HT1080 (cell line): ENCODE measurements at regions not wholly inside any gene's neighbourhood (a gene's known extent, or its start where the extent isn't known, plus 50 kb on each side); places are given as distances from the start of the nearest gene placed in this dataset.
"Not testable (repeated sequence)": the region's sequence is repeated elsewhere in the genome, so short reads cannot be mapped to it uniquely, and the experiment has no call there.

Source experiments
- DNase-seq: peaks from one replicate; pipeline ENCODE4 v3.0.0-alpha.2; 2015; ENCODE audit warnings: low read depth

- DNase-seq, result peak; percentile 1
These were observed 1265.8 kb downstream of the RPIA start for GRCh38 chr2:89957236-89957635.

- not testable (repeated sequence) for DNase-seq
These were observed 1268.4 kb downstream of the RPIA start for GRCh38 chr2:89959729-89960378.

GRCh38 chr2:89960570-89960969 is 1269.1 kb downstream of the RPIA start:
- not testable (repeated sequence) for DNase-seq

GRCh38 chr2:89968567-89968966 is 1277.1 kb downstream of the RPIA start:
- not testable (repeated sequence) for DNase-seq

- not testable (repeated sequence) for DNase-seq
These were observed 1277.7 kb downstream of the RPIA start for GRCh38 chr2:89969190-89969589.

- peak; percentile 83 for DNase-seq
These were observed 1282.4 kb downstream of the RPIA start for GRCh38 chr2:89973849-89974248.

GRCh38 chr2:89979826-89980537 is 1288.5 kb downstream of the RPIA start:
- DNase-seq, result not testable (repeated sequence)

GRCh38 chr2:89982246-89982645 is 1290.8 kb downstream of the RPIA start:
- DNase-seq, result not testable (repeated sequence)

GRCh38 chr2:89985650-89986049 is 1294.2 kb downstream of the RPIA start:
- DNase-seq, result not testable (repeated sequence)

- DNase-seq, result not testable (repeated sequence)
These were observed 1295.1 kb downstream of the RPIA start for GRCh38 chr2:89986532-89986931.

- DNase-seq, result not testable (repeated sequence)
These were observed 1305.3 kb downstream of the RPIA start for GRCh38 chr2:89996779-89997178.

- DNase-seq, result not testable (repeated sequence)
These were observed 1313.1 kb downstream of the RPIA start for GRCh38 chr2:90004553-90004952.

GRCh38 chr2:90010442-90011100 is 1319.1 kb downstream of the RPIA start:
- DNase-seq, result not testable (repeated sequence)

GRCh38 chr2:90011101-90011443 is 1319.6 kb downstream of the RPIA start:
- DNase-seq, result not testable (repeated sequence)

GRCh38 chr2:90019908-90020307 is 1328.4 kb downstream of the RPIA start:
- not testable (repeated sequence) for DNase-seq

GRCh38 chr2:90021234-90021633 is 1329.8 kb downstream of the RPIA start:
- not testable (repeated sequence) for DNase-seq

- DNase-seq, result not testable (repeated sequence)
These were observed 1335.8 kb downstream of the RPIA start for GRCh38 chr2:90027231-90027643.

GRCh38 chr2:90028381-90029079 is 1337.1 kb downstream of the RPIA start:
- DNase-seq, result not testable (repeated sequence)

GRCh38 chr2:90029080-90029428 is 1337.6 kb downstream of the RPIA start:
- DNase-seq, result not testable (repeated sequence)

- DNase-seq, result not testable (repeated sequence)
These were observed 1340.8 kb downstream of the RPIA start for GRCh38 chr2:90032269-90032668.

GRCh38 chr2:90036335-90036734 is 1344.9 kb downstream of the RPIA start:
- not testable (repeated sequence) for DNase-seq

- not testable (repeated sequence) for DNase-seq
These were observed 1347.6 kb downstream of the RPIA start for GRCh38 chr2:90039093-90039492.
